Neural progenitor cell (in vitro differentiated cells): ENCODE measurements at regions not wholly inside any gene's neighbourhood (a gene's known extent, or its start where the extent isn't known, plus 50 kb on each side); places are given as distances from the start of the nearest gene placed in this dataset.
"Not testable (repeated sequence)": the region's sequence is repeated elsewhere in the genome, so short reads cannot be mapped to it uniquely, and the experiment has no call there.

Source experiments
- DNase-seq: peaks from one replicate; pipeline ENCODE4 v3.0.0-alpha.2; 2016; ENCODE audit warnings: low spot score
- H2AFZ ChIP-seq: fragments of 200-600 bp; sonication (generic); replicated peaks from 2 replicates; pipeline ENCODE4 v1.6.1; 2016; ENCODE audit warnings: antibody characterized with exemption
- H3F3A ChIP-seq: fragments of 200-600 bp; sonication (generic); 2 replicates; pipeline ENCODE4 v1.6.1; 2016; ENCODE audit warnings: antibody characterized with exemption, low read depth
- H3K27ac ChIP-seq: fragments of 200-600 bp; sonication (generic); 2 replicates; pipeline ENCODE4 v1.5.1; 2016; ENCODE audit warnings: mild to moderate bottlenecking
- H3K27me3 ChIP-seq: fragments of 200-600 bp; sonication (generic); 2 replicates; pipeline ENCODE4 v1.6.1; 2016; ENCODE audit warnings: mild to moderate bottlenecking, moderate library complexity
- H3K36me3 ChIP-seq: fragments of 200-600 bp; sonication (generic); 2 replicates; pipeline ENCODE4 v1.5.1; 2016
- H3K4me1 ChIP-seq: fragments of 200-600 bp; sonication (generic); 2 replicates; pipeline ENCODE4 v1.6.1; 2016; ENCODE audit warnings: mixed run types
- H3K4me2 ChIP-seq: fragments of 200-600 bp; sonication (generic); 2 replicates; pipeline ENCODE4 v1.6.1; 2016
- H3K4me3 ChIP-seq: fragments of 200-600 bp; sonication (generic); 2 replicates; pipeline ENCODE4 v1.5.1; 2016
- H3K79me2 ChIP-seq: fragments of 200-600 bp; sonication (generic); 2 replicates; pipeline ENCODE4 v1.6.1; 2016; ENCODE audit warnings: low read depth
- H3K9ac ChIP-seq: fragments of 200-600 bp; sonication (generic); 2 replicates; pipeline ENCODE4 v1.6.1; 2016
- H3K9me3 ChIP-seq: fragments of 200-600 bp; sonication (generic); 2 replicates; pipeline ENCODE4 v1.5.1; 2016; ENCODE audit warnings: low read depth
- H4K20me1 ChIP-seq: fragments of 200-600 bp; sonication (generic); 2 replicates; pipeline ENCODE4 v1.6.1; 2016; ENCODE audit warnings: low read depth
- H3K27ac Mint-ChIP-seq: 3 replicates; pipeline ENCODE4 v1.8.0; 2021; ENCODE audit warnings: mixed read lengths
- H3K27me3 Mint-ChIP-seq: 2 replicates; pipeline ENCODE4 v1.8.0; 2022; ENCODE audit warnings: low read depth, mild to moderate bottlenecking, inconsistent platforms, moderate library complexity, mixed read lengths; ENCODE audit not compliant: insufficient read depth
- H3K36me3 Mint-ChIP-seq: 3 replicates; pipeline ENCODE4 v1.8.0; 2021; ENCODE audit warnings: mixed read lengths
- H3K4me1 Mint-ChIP-seq: 3 replicates; pipeline ENCODE4 v1.8.0; 2021; ENCODE audit warnings: mixed read lengths
- H3K4me3 Mint-ChIP-seq: 3 replicates; pipeline ENCODE4 v1.8.0; 2021; ENCODE audit warnings: mild to moderate bottlenecking, moderate library complexity, mixed read lengths
- H3K9me3 Mint-ChIP-seq: 3 replicates; pipeline ENCODE4 v1.8.0; 2020; ENCODE audit warnings: mixed read lengths
- CTCF ChIP-seq: fragments of 200-600 bp; sonication (generic); IDR thresholded peaks from 2 replicates; pipeline ENCODE4 v1.5.1; 2017; ENCODE audit warnings: antibody characterized with exemption, mild to moderate bottlenecking
- EZH2 ChIP-seq: fragments of 200-600 bp; sonication (generic); IDR thresholded peaks from 2 replicates; pipeline ENCODE4 v1.6.1; 2017; ENCODE audit warnings: antibody characterized with exemption, mild to moderate bottlenecking, moderate library complexity
- EZH2phosphoT487 ChIP-seq: fragments of 200-600 bp; sonication (generic); IDR thresholded peaks from 2 replicates; pipeline ENCODE4 v1.6.1; 2017; ENCODE audit warnings: antibody characterized with exemption

- H3F3A ChIP-seq: no peaks in the 10 kb centered on the region
- Mint-ChIP-seq H3K36me3 (no peaks in the 10 kb centered on the region), H3K4me1 (no peaks in the 10 kb centered on the region), H3K9me3 (no peaks in the 10 kb centered on the region), H3K27me3 (no peaks in the 10 kb centered on the region), H3K27ac (no peak overlapping the region), H3K4me3 (no peak overlapping the region)
- H3K27ac ChIP-seq: no peak overlapping the region
- no peaks in the 10 kb centered on the region for H3K27me3 ChIP-seq
- no peak for DNase-seq
- no peak overlapping the region for H2AFZ ChIP-seq
- H3K4me3 ChIP-seq: no peak overlapping the region
- TF ChIP-seq EZH2phosphoT487 (no peak), CTCF (no peak), EZH2 (no peak)
- H3K4me1 ChIP-seq: no peaks in the 10 kb centered on the region
- no peaks in the 10 kb centered on the region for H4K20me1 ChIP-seq
- no peak overlapping the region for H3K9ac ChIP-seq
- no peaks in the 10 kb centered on the region for H3K36me3 ChIP-seq
- H3K4me2 ChIP-seq: no peak overlapping the region
- no peaks in the 10 kb centered on the region for H3K79me2 ChIP-seq
- H3K9me3 ChIP-seq: no peaks in the 10 kb centered on the region
Observed at GRCh38 chr3:55146216-55146615, 218.4 kb upstream of the LRTM1 start.

- H3K9me3 ChIP-seq: no peaks in the 10 kb centered on the region
- no peaks in the 10 kb centered on the region for H3K27me3 Mint-ChIP-seq
- TF ChIP-seq CTCF: no peak
- TF ChIP-seq EZH2phosphoT487: no peak
- H3K4me3 ChIP-seq: no peak overlapping the region
- no peak overlapping the region for H3K9ac ChIP-seq
- no peaks in the 10 kb centered on the region for H3K4me1 ChIP-seq
- H3K4me3 Mint-ChIP-seq: no peak overlapping the region
- no peaks in the 10 kb centered on the region for H3K4me1 Mint-ChIP-seq
- H3K27ac ChIP-seq: no peak overlapping the region
- no peak overlapping the region for H3K27ac Mint-ChIP-seq
- H3K4me2 ChIP-seq: no peak overlapping the region
- no peaks in the 10 kb centered on the region for H4K20me1 ChIP-seq
- no peaks in the 10 kb centered on the region for H3K79me2 ChIP-seq
- H3K36me3 Mint-ChIP-seq: no peaks in the 10 kb centered on the region
- H3K9me3 Mint-ChIP-seq: no peaks in the 10 kb centered on the region
- no peaks in the 10 kb centered on the region for H3K27me3 ChIP-seq
- no peak overlapping the region for H2AFZ ChIP-seq
- H3K36me3 ChIP-seq: no peaks in the 10 kb centered on the region
- DNase-seq: no peak
- H3F3A ChIP-seq: no peaks in the 10 kb centered on the region
Observed at GRCh38 chr3:55144015-55144673, 216.3 kb upstream of the LRTM1 start.

- Histone ChIP-seq H3K4me1 (no peaks in the 10 kb centered on the region), H2AFZ (no peak overlapping the region), H3K27me3 (no peaks in the 10 kb centered on the region), H3K9ac (no peak overlapping the region), H3K9me3 (no peaks in the 10 kb centered on the region), H3K79me2 (no peaks in the 10 kb centered on the region), H3K36me3 (no peaks in the 10 kb centered on the region), H3K27ac (no peak overlapping the region), H4K20me1 (no peaks in the 10 kb centered on the region), H3K4me2 (no peak overlapping the region), H3K4me3 (no peak overlapping the region), H3F3A (no peaks in the 10 kb centered on the region)
- Mint-ChIP-seq H3K4me1 (no peaks in the 10 kb centered on the region), H3K27ac (peak overlapping the region; percentile 5), H3K9me3 (no peaks in the 10 kb centered on the region), H3K4me3 (no peak overlapping the region), H3K36me3 (no peaks in the 10 kb centered on the region), H3K27me3 (no peaks in the 10 kb centered on the region)
- no peak for DNase-seq
- no peak for TF ChIP-seq EZH2phosphoT487
- TF ChIP-seq EZH2: no peak
- no peak for TF ChIP-seq CTCF
Observed at GRCh38 chr3:55143336-55143735, 215.5 kb upstream of the LRTM1 start.

- not testable (repeated sequence) for H3K27ac ChIP-seq, H2AFZ ChIP-seq, H3K9me3 ChIP-seq, H3K27me3 ChIP-seq, H3F3A ChIP-seq, H3K36me3 Mint-ChIP-seq, H3K4me1 ChIP-seq, H3K4me2 ChIP-seq, H4K20me1 ChIP-seq, H3K4me3 ChIP-seq, H3K36me3 ChIP-seq, DNase-seq, H3K79me2 ChIP-seq, H3K9ac ChIP-seq, H3K4me3 Mint-ChIP-seq
- Mint-ChIP-seq H3K27ac (peak overlapping the region; percentile 57), H3K4me1 (peaks cover 12% of the 10 kb centered on the region), H3K27me3 (peaks cover 20% of the 10 kb centered on the region), H3K9me3 (peaks cover 18% of the 10 kb centered on the region)
Observed at GRCh38 chr3:55136291-55136690, 208.4 kb upstream of the LRTM1 start.
